Esophagus (tissue), 2 donors: ENCODE measurements at regions not wholly inside any gene's neighbourhood (a gene's known extent, or its start where the extent isn't known, plus 50 kb on each side); places are given as distances from the start of the nearest gene placed in this dataset.

ENCODE experiments used
- H3K27ac ChIP-seq, 2 donors: one replicate each; pipeline ENCODE4 v1.5.1; 2013; ENCODE audit warnings: low read depth in 2 of 2, mild to moderate bottlenecking in 2 of 2, inconsistent platforms in 1 of 2, low read length in 1 of 2, moderate library complexity in 1 of 2
- H3K27me3 ChIP-seq, 2 donors: one replicate each; pipeline ENCODE4 v1.6.1; 2013; ENCODE audit warnings: low read length in 2 of 2, control low read depth in 1 of 2, mild to moderate bottlenecking in 1 of 2; ENCODE audit not compliant: insufficient read depth in 2 of 2, control insufficient read depth in 1 of 2
- H3K36me3 ChIP-seq, 2 donors: one replicate each; pipeline ENCODE4 v1.6.1; 2013; ENCODE audit warnings: low read length in 1 of 2; ENCODE audit not compliant: control insufficient read depth in 2 of 2, insufficient read depth in 2 of 2
- H3K4me1 ChIP-seq, 2 donors: one replicate each; pipeline ENCODE4 v1.6.1; 2013; ENCODE audit warnings: low read length in 1 of 2; ENCODE audit not compliant: control insufficient read depth in 2 of 2, insufficient read depth in 2 of 2
- H3K4me3 ChIP-seq, 2 donors: one replicate each; pipeline ENCODE4 v1.5.1; 2013; ENCODE audit warnings: low read length in 2 of 2, mild to moderate bottlenecking in 2 of 2, low read depth in 1 of 2, moderate library complexity in 1 of 2
- H3K9me3 ChIP-seq, 2 donors: one replicate each; pipeline ENCODE4 v1.6.1; 2013; ENCODE audit warnings: mild to moderate bottlenecking in 2 of 2, low read depth in 1 of 2, low read length in 1 of 2, moderate library complexity in 1 of 2; ENCODE audit not compliant: control insufficient read depth in 2 of 2, insufficient read depth in 1 of 2
- WGBS, 2 donors: extraction: QIAGEN DNeasy Blood & Tissue Kit; methylation state at CpG; one replicate each; pipeline ENCODE4 v1.1.7; 2013; 5-methylcytosine and 5-hydroxymethylcytosine counted together
- donor health status: healthy with polysubstance abuse.
- donor health status: Bipolar disorder and iron deficiency.

DNA sequence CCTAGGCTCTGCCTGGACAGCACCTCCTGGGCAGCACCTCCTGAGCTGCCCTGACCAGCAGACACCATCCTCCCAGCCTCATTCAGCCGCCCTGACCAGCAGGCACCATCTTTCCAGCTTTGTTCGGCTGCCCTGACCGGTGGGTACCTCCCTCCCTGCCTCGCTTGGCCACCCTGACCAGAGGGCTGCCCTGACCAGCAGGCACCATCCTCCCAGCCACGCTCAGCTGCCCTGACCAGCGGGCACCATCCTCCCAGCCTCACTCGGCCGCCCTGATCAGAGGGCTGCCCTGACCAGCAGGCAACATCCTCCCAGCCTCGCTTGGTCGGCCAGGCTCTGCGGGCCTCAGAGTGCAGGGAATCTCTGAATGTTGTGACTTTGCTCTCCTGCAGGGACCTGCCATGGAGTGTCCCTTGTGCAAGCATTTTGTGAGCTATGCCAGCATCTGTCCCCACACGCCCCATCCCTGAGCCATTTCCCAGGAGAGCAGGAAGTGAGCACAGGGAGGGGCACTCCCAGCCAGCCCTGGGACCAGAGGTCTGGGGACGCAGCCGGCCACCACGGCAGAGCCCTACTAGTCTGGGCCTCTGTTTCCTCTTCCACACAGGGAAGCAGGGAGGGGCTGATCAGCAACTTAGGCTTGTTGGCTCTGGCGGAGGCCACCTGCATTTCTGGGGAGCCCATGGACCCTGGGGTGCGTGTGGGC lies 265.5 kb downstream of the SEC23A start:
- WGBS, 2 donors: 83 to 86% methylated on average over 17 of the region's 17 CpGs
- H3K36me3 ChIP-seq: no peaks in the 10 kb centered on the region
- no peak overlapping the region for H3K4me3 ChIP-seq
- H3K4me1 ChIP-seq: no peaks in the 10 kb centered on the region
- H3K9me3 ChIP-seq: no peaks in the 10 kb centered on the region
- H3K27ac ChIP-seq: no peak overlapping the region
- H3K27me3 ChIP-seq: no peaks in the 10 kb centered on the region

DNA sequence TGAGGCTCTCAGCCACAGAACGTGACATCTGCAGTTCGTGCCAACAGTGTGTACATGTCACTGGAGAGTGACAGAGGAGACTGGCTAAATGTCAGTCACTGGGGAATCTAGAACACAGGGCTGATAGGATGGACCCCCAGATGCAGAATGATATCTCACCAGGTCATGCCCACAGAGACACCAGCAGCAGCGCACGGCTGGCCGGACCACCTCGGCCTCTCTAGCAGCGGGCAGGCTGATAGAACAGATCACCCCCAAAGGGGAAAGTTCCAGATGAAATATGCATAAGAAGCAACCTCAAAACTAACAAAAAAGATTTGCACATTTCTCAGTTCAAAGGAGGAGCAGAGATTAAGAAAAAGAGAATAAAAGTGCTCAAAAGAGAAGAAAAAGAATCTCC lies 266.5 kb downstream of the SEC23A start:
- no peaks in the 10 kb centered on the region for H3K27me3 ChIP-seq
- H3K9me3 ChIP-seq: no peaks in the 10 kb centered on the region
- H3K36me3 ChIP-seq: no peaks in the 10 kb centered on the region
- no peak overlapping the region for H3K27ac ChIP-seq
- no peaks in the 10 kb centered on the region for H3K4me1 ChIP-seq
- no peak overlapping the region for H3K4me3 ChIP-seq
- 91 to 93% methylated on average over 7 of the region's 7 CpGs for WGBS, 2 donors

DNA sequence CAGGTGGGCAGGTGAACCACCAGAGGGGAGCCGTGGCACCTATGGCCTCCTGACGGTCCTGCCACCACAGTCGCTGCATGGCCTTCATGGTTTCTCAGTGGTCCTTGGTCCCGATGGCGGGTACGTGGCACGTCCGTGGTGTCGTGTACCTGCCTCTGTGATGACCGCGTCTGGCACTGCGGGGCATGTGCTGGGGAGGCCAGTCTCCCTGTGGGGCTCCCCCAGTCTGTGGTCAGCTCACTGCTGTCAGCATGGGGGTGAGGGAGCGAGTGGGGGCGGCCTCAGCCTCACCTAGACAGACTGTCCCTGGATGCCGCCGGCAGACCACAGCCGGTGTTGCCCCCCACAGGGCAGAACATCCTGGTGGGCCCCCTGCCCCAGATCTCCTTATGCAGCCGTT lies 267.2 kb downstream of the SEC23A start:
- no peaks in the 10 kb centered on the region for H3K27me3 ChIP-seq
- no peaks in the 10 kb centered on the region for H3K4me1 ChIP-seq
- 94 to 96% methylated on average over 18 of the region's 18 CpGs for WGBS, 2 donors
- H3K4me3 ChIP-seq: no peak overlapping the region
- no peaks in the 10 kb centered on the region for H3K9me3 ChIP-seq
- no peak overlapping the region for H3K27ac ChIP-seq
- no peaks in the 10 kb centered on the region for H3K36me3 ChIP-seq

DNA sequence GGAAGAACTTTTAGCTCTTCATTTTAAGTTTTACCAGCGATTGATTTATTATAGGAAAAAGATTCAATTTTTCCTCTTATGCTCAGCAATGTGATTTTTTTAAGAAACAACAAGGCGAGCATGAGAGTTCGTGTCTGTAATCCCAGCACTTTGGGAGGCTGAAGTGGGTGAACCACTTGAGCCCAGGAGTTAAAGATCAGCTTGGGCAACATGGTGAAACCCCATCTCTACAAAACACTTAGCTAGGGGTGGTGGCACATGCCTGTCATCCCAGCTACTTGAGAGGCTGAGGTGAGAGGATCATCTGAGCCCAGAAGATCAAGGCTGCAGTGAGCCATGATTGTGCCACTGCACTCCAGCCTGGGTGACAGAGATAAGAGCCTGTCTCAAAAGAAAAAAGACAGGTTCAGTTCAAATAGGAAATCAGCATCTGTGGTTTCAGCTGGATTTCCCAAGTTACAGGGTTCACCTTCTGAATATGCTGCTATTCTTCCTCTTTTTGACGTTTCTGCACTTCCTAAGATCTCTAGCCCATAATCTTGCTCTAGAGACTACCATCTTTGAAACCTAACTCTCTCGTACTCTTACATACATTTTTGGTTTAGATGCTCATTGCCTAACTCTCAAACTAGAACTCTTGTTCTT lies 274.7 kb downstream of the SEC23A start:
- 70 to 73% methylated on average over 5 of the region's 5 CpGs for WGBS, 2 donors
- Histone ChIP-seq H3K4me1 (no peaks in the 10 kb centered on the region), H3K9me3 (no peaks in the 10 kb centered on the region), H3K27ac (no peak overlapping the region), H3K27me3 (no peaks in the 10 kb centered on the region), H3K36me3 (no peaks in the 10 kb centered on the region), H3K4me3 (no peak overlapping the region)

DNA sequence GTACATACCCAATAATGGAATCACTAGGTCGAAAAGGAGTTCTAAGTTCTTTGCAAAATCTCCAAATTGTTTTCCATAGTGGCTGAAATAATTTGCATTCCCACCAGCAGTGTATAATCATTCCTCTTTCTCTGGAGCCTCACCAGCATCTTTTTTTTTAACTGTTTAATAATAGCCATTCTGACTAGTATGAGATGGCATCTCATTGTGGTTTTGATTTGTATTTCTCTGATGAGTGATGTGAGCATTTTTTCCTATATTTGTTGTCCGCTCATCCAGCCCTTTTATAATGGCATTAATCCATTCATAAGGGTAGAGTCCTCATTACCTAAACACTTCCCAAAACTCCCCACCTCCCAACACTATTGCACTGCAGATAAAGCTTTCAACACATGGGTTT lies 278.3 kb downstream of the SEC23A start:
- no peaks in the 10 kb centered on the region for H3K36me3 ChIP-seq
- no peak overlapping the region for H3K4me3 ChIP-seq
- no peaks in the 10 kb centered on the region for H3K27me3 ChIP-seq
- H3K27ac ChIP-seq: no peak overlapping the region
- H3K4me1 ChIP-seq: no peaks in the 10 kb centered on the region
- no peaks in the 10 kb centered on the region for H3K9me3 ChIP-seq
- WGBS, 2 donors: 68 to 70% methylated on average over 2 of the region's 2 CpGs

DNA sequence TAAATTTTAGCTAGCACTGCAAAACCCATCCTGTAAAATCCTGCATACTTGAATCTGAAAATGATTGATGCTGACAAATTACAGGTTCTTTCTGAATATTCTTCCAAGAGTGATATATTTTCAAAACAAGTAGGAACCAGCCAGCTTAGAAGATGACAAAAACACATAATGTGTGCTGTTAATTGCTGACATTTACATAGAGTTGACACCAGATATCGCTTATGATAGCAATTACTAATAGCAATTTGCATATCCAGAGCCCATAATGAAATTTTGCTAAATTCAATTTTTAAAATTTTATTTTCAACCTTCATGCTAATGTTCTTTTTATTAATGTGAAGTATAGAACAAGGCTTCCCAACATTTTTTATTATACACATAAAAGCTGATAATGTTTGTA lies 284.5 kb downstream of the SEC23A start:
- 87 to 93% methylated on average over 1 of the region's 1 CpG for WGBS, 2 donors
- Histone ChIP-seq H3K4me3 (no peak overlapping the region), H3K4me1 (no peaks in the 10 kb centered on the region), H3K9me3 (no peaks in the 10 kb centered on the region), H3K27ac (no peak overlapping the region), H3K36me3 (no peaks in the 10 kb centered on the region), H3K27me3 (no peaks in the 10 kb centered on the region)

DNA sequence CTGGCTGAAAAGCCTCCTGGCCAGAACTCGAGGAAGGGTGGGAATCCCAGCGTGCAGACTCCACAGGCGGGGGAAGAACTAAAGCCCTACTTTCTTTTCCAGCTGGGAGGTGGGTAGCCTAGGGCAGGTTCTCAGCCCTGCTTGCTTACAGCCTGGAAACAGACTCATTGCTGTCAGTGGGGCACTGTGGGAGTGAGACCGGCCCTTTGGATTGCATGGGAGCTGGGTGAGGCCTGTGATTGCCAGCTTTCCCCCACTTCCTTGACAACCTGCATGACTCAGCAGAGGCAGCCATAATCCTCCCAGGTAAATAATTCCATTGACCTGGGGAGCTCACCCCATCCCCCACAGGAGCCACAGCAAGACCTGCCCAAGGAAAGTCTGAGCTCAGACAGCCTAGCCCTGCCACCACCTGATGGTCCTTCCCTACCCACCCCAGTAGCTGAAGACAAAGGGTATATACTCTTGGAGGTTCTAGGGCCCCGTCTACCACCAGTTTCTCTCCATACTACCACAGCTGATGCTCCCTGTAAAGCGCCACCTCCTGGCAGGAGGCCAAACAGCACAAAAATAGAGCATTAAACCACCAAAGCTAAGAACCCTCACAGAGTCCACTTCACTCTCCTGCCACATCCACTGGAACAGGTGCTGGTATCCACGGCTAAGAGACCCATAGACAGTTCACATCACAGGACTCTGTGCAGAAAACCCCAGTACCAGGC lies 294.1 kb downstream of the SEC23A start:
- Histone ChIP-seq H3K27ac (peak overlapping the region in 1 of 2 donors; percentile 17), H3K4me3 (no peak overlapping the region), H3K4me1 (no peaks in the 10 kb centered on the region), H3K36me3 (no peaks in the 10 kb centered on the region), H3K9me3 (no peaks in the 10 kb centered on the region), H3K27me3 (no peaks in the 10 kb centered on the region)
- WGBS, 2 donors: 63 to 67% methylated on average over 7 of the region's 7 CpGs

DNA sequence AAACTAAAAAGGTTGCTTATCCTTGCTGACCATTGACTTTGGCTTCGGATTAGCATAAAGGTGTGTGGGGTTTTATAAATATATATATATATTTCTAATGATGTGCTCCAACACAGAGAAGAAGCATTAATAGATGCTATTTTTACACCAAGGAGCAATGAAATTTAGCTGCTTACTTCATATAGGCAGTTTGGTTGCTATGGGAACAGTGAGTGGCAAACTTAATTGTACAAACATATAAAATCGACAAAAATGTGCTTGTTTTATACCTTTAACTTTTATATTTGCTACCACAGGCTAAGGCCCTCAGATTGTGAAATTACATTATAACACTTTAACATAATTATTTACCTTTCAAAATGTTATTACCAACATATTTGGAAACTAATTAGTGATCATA lies 303.4 kb downstream of the SEC23A start:
- WGBS, 2 donors: 55 to 63% methylated on average over 2 of the region's 2 CpGs
- H3K27ac ChIP-seq: no peak overlapping the region
- peaks cover 0 to 2% of the 10 kb centered on the region in 2 donors for H3K9me3 ChIP-seq
- H3K4me3 ChIP-seq: no peak overlapping the region
- no peaks in the 10 kb centered on the region for H3K27me3 ChIP-seq
- no peaks in the 10 kb centered on the region for H3K4me1 ChIP-seq
- no peaks in the 10 kb centered on the region for H3K36me3 ChIP-seq

DNA sequence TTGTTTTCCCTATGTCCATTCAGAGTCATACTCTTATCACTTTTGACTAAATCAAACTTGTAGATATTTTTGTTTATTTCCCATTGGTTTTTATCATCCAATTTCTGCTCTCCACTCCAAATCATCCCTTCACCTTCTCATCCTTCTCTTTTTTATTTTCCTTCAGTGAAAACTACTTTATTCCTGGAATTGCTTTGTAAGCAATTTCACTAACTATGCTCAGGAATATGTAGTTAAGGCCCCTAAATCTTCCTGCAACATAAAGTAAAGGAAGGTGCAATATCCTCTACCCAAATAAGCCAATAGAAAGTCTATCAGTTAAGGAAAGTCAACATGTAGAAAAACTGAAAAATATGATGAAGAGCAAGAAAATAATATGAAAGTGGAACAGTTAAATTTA lies 308.4 kb downstream of the SEC23A start:
- Histone ChIP-seq H3K27ac (no peak overlapping the region), H3K36me3 (no peaks in the 10 kb centered on the region), H3K27me3 (no peaks in the 10 kb centered on the region), H3K9me3 (no peaks in the 10 kb centered on the region), H3K4me1 (no peaks in the 10 kb centered on the region), H3K4me3 (no peak overlapping the region)
